ENCODE measurements at regions not wholly inside any gene's neighbourhood (a gene's known extent, or its start where the extent isn't known, plus 50 kb on each side); places are given as distances from the start of the nearest gene placed in this dataset.
"Not testable (repeated sequence)": the region's sequence is repeated elsewhere in the genome, so short reads cannot be mapped to it uniquely, and the experiment has no call there.

GRCh38 chr5:18379189-18379588 lies 744.9 kb downstream of the TAF11L14 start:
- no peak for DNase-seq

- DNase-seq = no peak
These were observed 746.6 kb downstream of the TAF11L14 start for GRCh38 chr5:18380729-18381362.

- DNase-seq = peak; percentile 26
These were observed 759.5 kb downstream of the TAF11L14 start for GRCh38 chr5:18393565-18394442.

GRCh38 chr5:18394443-18394804 lies 760.2 kb downstream of the TAF11L14 start:
- no peak for DNase-seq

GRCh38 chr5:18395126-18396110 lies 761.2 kb downstream of the TAF11L14 start:
- no peak for DNase-seq

- DNase-seq = no peak
These were observed 763.1 kb downstream of the TAF11L14 start for GRCh38 chr5:18397371-18397770.

GRCh38 chr5:18397891-18398290 lies 763.6 kb downstream of the TAF11L14 start:
- no peak for DNase-seq

- not testable (repeated sequence) for DNase-seq
These were observed 765.4 kb downstream of the TAF11L14 start for GRCh38 chr5:18399461-18400327.

GRCh38 chr5:18403141-18403540 lies 768.9 kb downstream of the TAF11L14 start:
- no peak for DNase-seq

GRCh38 chr5:18403941-18404438 lies 769.7 kb downstream of the TAF11L14 start:
- no peak for DNase-seq

GRCh38 chr5:18420711-18421110 lies 786.5 kb downstream of the TAF11L14 start:
- DNase-seq = no peak

- DNase-seq = no peak
These were observed 799.1 kb downstream of the TAF11L14 start for GRCh38 chr5:18433336-18433735.

GRCh38 chr5:18438126-18438525 lies 803.9 kb downstream of the TAF11L14 start:
- DNase-seq = no peak

GRCh38 chr5:18455521-18455920 lies 821.3 kb downstream of the TAF11L14 start:
- no peak for DNase-seq

- DNase-seq = no peak
These were observed 823.0 kb downstream of the TAF11L14 start for GRCh38 chr5:18457255-18457654.

GRCh38 chr5:18461766-18462165 lies 827.5 kb downstream of the TAF11L14 start:
- no peak for DNase-seq

GRCh38 chr5:18465833-18466681 lies 831.8 kb downstream of the TAF11L14 start:
- peak; percentile 13 for DNase-seq

- DNase-seq = no peak
These were observed 832.5 kb downstream of the TAF11L14 start for GRCh38 chr5:18466731-18467130.

GRCh38 chr5:18471791-18472190 lies 837.5 kb downstream of the TAF11L14 start:
- not testable (repeated sequence) for DNase-seq

GRCh38 chr5:18483451-18483850 lies 849.2 kb downstream of the TAF11L14 start:
- DNase-seq = no peak

GRCh38 chr5:18487928-18488480 lies 853.7 kb downstream of the TAF11L14 start:
- DNase-seq = no peak

Data from stimulated activated CD4-positive, alpha-beta T cell treated with anti-CD3 and anti-CD28 coated beads, Interleukin-12 subunit alpha, Interleukin-12 subunit beta, amount 100 ng/mL, for 4 hours (primary cell).